ENCODE measurements at regions not wholly inside any gene's neighbourhood (a gene's known extent, or its start where the extent isn't known, plus 50 kb on each side); places are given as distances from the start of the nearest gene placed in this dataset.

DNA sequence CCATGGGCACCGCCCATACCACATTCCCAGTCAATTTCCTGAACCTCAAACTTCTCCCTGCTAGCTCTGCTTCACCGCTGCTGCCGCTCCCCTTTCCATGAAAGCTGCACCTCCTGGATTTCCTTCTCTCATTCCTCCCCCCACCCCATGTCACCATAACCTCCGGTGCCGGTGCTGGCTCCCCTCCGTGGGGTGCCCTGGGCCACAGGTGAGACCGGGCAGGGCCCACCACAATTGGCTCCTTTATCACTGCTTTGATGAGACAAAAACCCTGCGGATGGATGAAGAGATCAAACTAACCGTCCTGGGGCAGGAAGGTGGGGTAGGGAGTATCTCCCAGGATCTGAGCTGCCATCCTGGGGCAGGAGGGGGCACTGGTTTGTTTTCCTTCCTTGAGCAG is 111.3 kb upstream of the LHX1 start:
- no peak for TF ChIP-seq ARNT (IDR thresholded peaks at IDR 0.05)
- no peak for TF ChIP-seq SUZ12 (IDR thresholded peaks at IDR 0.05)
- no peak for TF ChIP-seq FOXM1 (IDR thresholded peaks at IDR 0.05; ENCODE audit: borderline replicate concordance)

Data from HEK293T (cell line).